GM18861 (cell line): ENCODE measurements at regions not wholly inside any gene's neighbourhood (a gene's known extent, or its start where the extent isn't known, plus 50 kb on each side); places are given as distances from the start of the nearest gene placed in this dataset.
"Not testable (repeated sequence)": the region's sequence is repeated elsewhere in the genome, so short reads cannot be mapped to it uniquely, and the experiment has no call there.

Experiments
- ATAC-seq: cut with Tn5 transposase; IDR thresholded peaks from one replicate; pipeline ENCODE4 v1.9.1; 2021; ENCODE audit not compliant: unreplicated experiment

DNA sequence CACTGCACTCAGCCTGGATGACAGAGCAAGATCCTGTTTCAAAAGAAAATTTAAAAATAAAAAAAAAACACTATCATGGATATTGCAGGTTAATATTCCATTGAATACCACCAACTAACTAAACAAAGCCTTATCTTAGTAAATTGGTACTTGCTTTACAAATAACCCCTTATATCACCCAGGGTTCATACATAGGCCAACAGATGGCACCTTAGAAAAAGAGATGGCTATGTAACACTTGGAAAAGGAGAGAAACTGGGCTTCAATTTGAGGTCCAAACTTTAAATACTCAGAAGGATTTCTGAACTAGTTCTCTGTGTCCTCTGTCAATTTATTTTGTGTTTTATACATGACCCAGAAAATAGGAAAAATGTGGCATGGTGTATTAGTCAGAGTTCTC is 249.6 kb upstream of the LRP1B start:
- ATAC-seq: no peak

DNA sequence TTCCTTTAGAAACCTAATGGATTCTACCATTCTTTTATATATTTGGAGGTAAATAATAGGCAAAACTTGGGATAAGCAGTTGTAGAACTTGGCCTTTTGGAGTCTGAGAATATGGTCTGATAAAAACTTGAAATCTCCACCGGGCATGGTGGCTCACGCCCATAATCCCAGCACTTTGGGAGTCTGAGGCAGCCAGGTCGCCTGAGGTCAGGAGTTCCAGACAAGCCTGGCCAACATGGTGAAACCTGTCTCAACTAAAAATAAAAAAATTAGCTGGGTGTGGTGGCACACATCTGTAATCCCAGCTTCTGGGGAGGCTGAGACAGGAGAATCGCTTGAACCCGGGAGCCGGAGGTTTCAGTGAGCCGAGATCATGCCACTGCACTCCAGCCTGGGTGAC is 231.3 kb upstream of the LRP1B start:
- ATAC-seq: not testable (repeated sequence)

DNA sequence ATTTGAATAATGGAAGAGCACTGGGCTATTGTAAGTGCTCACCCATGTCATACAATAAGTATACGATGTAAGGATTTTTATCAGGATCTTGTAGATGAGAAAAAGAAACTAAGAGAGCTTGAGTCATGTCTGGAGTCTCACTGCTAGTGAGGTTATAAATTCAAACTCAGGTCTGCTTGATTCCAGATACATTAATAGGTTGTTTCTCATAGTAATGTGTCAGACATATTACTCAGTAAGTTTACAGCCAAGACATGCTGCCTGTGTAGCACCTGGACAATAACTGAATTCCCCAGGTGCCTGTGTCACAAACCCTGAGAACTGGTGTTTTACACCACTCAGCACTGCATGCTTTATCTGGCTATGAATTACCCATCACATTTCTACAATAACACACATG is 216.9 kb upstream of the LRP1B start:
- ATAC-seq: no peak

DNA sequence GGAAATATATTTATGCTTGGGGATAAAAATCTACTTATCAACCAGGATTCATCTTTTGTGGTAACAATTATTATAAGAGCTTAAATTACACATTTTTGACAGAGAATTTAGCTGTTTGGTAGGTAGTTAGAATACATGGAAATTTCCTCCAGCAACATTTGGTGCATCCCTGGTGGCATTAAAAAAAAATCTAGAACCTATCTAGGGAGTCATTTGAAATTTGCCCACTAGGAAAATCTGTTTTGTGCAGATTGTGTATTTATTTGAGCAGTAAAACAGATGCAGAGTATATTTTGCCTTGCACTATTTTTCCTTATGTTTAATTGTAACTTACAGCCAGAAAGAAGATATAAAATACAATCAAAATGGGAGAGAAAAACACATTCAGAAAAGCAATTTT is 208.4 kb upstream of the LRP1B start:
- no peak for ATAC-seq

GRCh38 chr2:142332196-142332595 is 201.4 kb upstream of the LRP1B start:
- no peak for ATAC-seq

DNA sequence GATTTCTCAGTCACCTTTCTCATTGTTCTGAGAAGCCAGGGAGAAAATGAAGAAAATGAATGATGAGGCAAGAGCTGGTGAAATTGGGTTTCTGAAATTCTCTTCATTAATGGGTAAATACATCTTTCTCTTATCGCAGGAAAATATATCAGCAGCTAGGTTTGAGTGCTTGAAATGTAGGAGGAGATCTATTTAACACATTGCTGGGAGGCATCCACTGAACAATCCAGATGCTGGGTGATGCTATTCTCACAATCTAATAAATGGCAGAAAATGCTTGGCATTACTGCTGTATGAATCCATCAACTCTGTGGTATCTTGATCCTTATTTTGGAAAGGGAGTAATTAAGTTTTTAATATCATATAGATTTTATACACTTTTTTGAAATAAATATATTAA is 199.6 kb upstream of the LRP1B start:
- no peak for ATAC-seq

- ATAC-seq: no peak
Observed at GRCh38 chr2:142325870-142326269, 195.1 kb upstream of the LRP1B start.

DNA sequence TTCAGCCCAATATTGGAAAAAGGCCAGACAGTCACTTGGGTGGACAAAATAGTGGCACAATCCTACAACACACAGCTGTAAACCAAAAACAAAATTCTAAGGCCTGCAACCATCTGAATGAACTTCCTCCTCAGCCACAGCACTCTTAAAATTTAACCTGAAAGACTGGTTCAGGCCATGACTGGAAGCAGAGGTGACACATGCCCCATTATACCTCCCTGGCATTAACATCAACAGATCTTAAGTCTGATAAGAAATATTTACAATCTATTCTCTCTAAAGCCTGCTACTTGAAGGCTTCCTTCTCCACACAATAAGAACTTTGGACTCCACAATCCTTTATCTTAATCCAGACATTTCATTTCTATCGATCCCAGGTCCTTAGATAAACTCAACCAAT is 192.4 kb upstream of the LRP1B start:
- no peak for ATAC-seq

- no peak for ATAC-seq
Observed at GRCh38 chr2:142321706-142322280, 191.0 kb upstream of the LRP1B start.

GRCh38 chr2:142320067-142320466 is 189.3 kb upstream of the LRP1B start:
- ATAC-seq: no peak

DNA sequence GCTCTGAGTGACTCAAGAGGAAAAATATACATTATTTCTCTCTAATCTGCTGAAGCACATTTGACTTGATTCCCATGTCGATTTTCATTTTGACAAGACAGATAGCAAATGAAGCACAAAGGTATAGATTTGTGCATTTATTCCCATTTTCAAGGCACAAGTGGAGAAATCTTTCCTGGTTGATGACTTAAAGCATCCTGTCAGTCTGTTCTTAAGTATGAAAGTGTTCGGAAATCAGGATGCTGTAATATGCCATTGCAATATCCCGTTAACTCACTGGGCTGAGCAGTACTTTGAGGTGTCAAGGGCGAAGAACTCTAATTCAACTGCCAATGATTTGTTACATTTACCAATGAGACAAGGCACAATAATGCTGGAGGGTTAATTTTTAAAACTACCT is 185.2 kb upstream of the LRP1B start:
- ATAC-seq: no peak

GRCh38 chr2:142315346-142315745 is 184.5 kb upstream of the LRP1B start:
- ATAC-seq: no peak

GRCh38 chr2:142314164-142314563 is 183.3 kb upstream of the LRP1B start:
- ATAC-seq: no peak

- no peak for ATAC-seq
Observed at GRCh38 chr2:142310530-142310929, 179.7 kb upstream of the LRP1B start.

- ATAC-seq: no peak
Observed at GRCh38 chr2:142308744-142309143, 177.9 kb upstream of the LRP1B start.

DNA sequence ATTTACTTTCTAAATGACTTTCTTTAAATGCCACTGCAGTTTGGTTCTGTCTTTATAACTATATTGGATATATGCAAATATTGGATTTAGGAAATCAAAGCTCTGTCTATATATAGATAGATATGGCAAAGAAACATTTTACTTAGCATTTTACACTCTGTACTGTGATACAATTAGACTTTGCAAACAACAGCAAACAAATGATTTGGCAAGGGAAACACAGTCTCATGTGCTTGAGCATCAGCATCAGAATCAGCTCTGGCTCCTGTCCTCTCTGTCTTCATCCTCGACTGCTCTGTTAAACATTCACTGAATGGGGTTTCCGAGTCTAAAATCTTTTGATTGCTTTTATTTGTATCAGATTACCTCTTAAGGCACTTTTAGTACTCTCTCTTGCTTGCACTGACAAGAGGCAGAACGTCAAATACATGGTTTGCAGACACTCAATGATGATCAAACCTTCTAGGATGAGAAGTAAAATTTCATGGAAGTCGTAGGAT is 176.8 kb upstream of the LRP1B start:
- ATAC-seq: no peak

- no peak for ATAC-seq
Observed at GRCh38 chr2:142307086-142307485, 176.3 kb upstream of the LRP1B start.

DNA sequence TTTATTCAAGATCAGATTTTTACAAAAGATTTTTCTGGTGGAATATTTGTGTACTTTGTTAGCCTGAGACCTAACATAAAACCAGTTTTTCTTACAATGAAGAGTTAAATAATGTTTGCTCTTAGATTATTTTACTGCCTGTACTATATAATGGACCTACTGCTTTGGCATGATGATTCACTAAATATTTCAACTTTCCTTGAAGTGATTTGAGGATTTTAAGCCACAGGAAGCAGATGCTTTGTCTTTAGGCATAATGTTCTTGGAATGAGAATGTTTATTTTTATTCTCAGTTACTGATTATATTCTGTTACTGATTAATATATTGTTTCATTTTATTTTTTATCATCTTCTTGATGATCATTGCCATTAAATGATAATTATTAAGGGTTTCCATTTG is 175.3 kb upstream of the LRP1B start:
- ATAC-seq: no peak

DNA sequence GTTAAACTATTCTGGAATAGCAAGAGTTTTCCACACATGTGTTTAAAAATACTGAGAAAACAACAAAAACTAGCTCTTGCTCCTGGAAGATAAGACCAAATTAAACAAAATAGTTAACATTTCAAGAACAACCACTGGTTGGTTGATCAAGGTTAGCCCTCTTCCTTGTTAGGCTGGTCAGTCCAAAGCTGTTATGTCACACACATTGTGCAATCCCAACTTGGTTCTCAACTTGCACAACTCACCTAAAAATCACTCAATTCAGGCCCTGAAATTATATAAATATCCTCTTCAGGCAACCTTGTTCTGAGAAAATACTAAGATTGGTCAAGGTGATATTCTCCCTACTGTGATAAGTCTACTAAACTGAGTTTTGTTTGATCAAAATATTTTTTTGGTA is 169.7 kb upstream of the LRP1B start:
- no peak for ATAC-seq

GRCh38 chr2:142299021-142299420 is 168.2 kb upstream of the LRP1B start:
- ATAC-seq: no peak

DNA sequence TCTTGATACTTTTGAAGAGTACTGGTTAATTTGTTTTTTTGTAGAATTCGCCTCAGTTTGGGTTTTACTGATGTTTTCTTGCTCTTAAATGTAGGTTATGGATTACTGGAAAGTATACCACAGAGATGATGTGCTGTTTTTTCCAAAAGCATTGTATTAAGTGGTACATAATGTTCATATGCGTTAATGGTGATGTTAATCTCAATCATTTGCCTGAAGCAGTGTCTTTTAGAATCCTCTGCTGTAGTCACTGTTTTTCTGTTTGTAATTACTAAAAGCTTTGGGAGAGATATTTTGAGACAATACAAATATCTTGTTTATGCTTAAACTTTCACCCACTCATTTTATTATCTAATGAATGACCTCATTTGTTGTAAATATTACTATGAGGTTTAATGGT is 163.4 kb upstream of the LRP1B start:
- no peak for ATAC-seq

- no peak for ATAC-seq
Observed at GRCh38 chr2:142291969-142292368, 161.2 kb upstream of the LRP1B start.

DNA sequence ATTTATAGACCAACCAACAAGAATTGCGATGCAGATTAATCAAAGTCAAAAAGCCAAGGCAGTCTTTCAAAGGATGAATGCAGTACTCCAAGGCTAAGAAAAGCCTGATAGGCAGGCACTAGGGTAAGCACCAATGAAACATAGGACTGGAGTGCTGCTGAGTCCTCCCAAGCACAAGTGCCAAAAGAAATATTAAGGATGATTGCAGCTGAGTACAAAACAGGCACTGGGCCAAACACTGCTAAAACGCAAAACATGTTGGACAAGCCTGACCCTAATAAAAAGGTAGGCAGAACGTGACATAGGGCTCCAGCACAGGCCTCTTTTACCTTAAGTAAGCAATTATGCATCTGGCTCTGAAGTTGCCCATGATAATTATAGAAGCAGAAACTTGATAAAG is 160.1 kb upstream of the LRP1B start:
- ATAC-seq: no peak

- ATAC-seq: peak; percentile 65
Observed at GRCh38 chr2:142286618-142287017, 155.8 kb upstream of the LRP1B start.
